GM23338 (cell line): ENCODE measurements at regions not wholly inside any gene's neighbourhood (a gene's known extent, or its start where the extent isn't known, plus 50 kb on each side); places are given as distances from the start of the nearest gene placed in this dataset.

ENCODE experiments used
- ATAC-seq: fragments of 200-7000 bp; cut with Tn5 transposase; 3 replicates; pipeline ENCODE4 v1.9.1; 2020
- DNase-seq: peaks from one replicate; pipeline ENCODE4 v3.0.0-alpha.2; 2015; ENCODE audit warnings: low spot score
- H2AFZ ChIP-seq: fragments of 200-600 bp; sonication (generic); 2 replicates; pipeline ENCODE4 v1.8.0; 2016; ENCODE audit warnings: antibody characterized with exemption, mild to moderate bottlenecking, moderate library complexity
- H3F3A ChIP-seq: fragments of 200-600 bp; sonication (generic); replicated peaks from 2 replicates; pipeline ENCODE4 v1.8.0; 2017; ENCODE audit warnings: antibody characterized with exemption, mixed run types, low read depth
- H3K27ac ChIP-seq: fragments of 200-600 bp; sonication (generic); 2 replicates; pipeline ENCODE4 v1.6.1; 2016; ENCODE audit warnings: low read depth
- H3K27me3 ChIP-seq: fragments of 200-600 bp; sonication (generic); 2 replicates; pipeline ENCODE4 v1.8.0; 2016; ENCODE audit warnings: mild to moderate bottlenecking, mixed run types, moderate library complexity; ENCODE audit not compliant: insufficient read depth
- H3K36me3 ChIP-seq: fragments of 200-600 bp; sonication (generic); 2 replicates; pipeline ENCODE4 v1.8.0; 2016; ENCODE audit warnings: mild to moderate bottlenecking; ENCODE audit not compliant: insufficient read depth
- H3K4me1 ChIP-seq: fragments of 200-600 bp; sonication (generic); 2 replicates; pipeline ENCODE4 v1.8.0; 2016; ENCODE audit warnings: mild to moderate bottlenecking, moderate library complexity; ENCODE audit not compliant: insufficient read depth
- H3K4me2 ChIP-seq: fragments of 200-600 bp; sonication (generic); 2 replicates; pipeline ENCODE4 v1.7.1; 2017; ENCODE audit warnings: mixed run types
- H3K4me3 ChIP-seq: fragments of 200-600 bp; sonication (generic); 2 replicates; pipeline ENCODE4 v1.6.1; 2016; ENCODE audit warnings: mixed run types
- H3K79me2 ChIP-seq: fragments of 200-600 bp; sonication (generic); replicated peaks from 2 replicates; pipeline ENCODE4 v1.8.0; 2017; ENCODE audit warnings: mild to moderate bottlenecking; ENCODE audit not compliant: insufficient read depth
- H3K9me2 ChIP-seq: fragments of 200-600 bp; sonication (generic); 2 replicates; pipeline ENCODE4 v1.8.0; 2017; ENCODE audit not compliant: insufficient read depth
- H4K20me1 ChIP-seq: fragments of 200-600 bp; sonication (generic); replicated peaks from 2 replicates; pipeline ENCODE4 v1.8.0; 2017; ENCODE audit warnings: mild to moderate bottlenecking; ENCODE audit not compliant: insufficient read depth
- H3K27ac Mint-ChIP-seq: 2 replicates; pipeline ENCODE4 v1.8.0; 2020; ENCODE audit warnings: inconsistent platforms, mild to moderate bottlenecking, moderate library complexity, mixed read lengths
- H3K27me3 Mint-ChIP-seq: 3 replicates; pipeline ENCODE4 v1.8.0; 2022; ENCODE audit warnings: low read depth, mild to moderate bottlenecking, moderate library complexity, mixed read lengths, inconsistent platforms; ENCODE audit not compliant: insufficient read depth, poor library complexity
- H3K36me3 Mint-ChIP-seq: 3 replicates; pipeline ENCODE4 v1.8.0; 2021; ENCODE audit warnings: low read depth, mild to moderate bottlenecking, inconsistent platforms, moderate library complexity, mixed read lengths
- H3K4me1 Mint-ChIP-seq: 3 replicates; pipeline ENCODE4 v1.8.0; 2020; ENCODE audit warnings: mild to moderate bottlenecking, inconsistent platforms, mixed read lengths
- H3K4me3 Mint-ChIP-seq: 3 replicates; pipeline ENCODE4 v1.8.0; 2021; ENCODE audit warnings: moderate library complexity, mild to moderate bottlenecking, inconsistent platforms, mixed read lengths
- H3K9me3 Mint-ChIP-seq: 3 replicates; pipeline ENCODE4 v1.8.0; 2020; ENCODE audit warnings: moderate library complexity, mild to moderate bottlenecking, inconsistent platforms, mixed read lengths
- CTCF ChIP-seq, 2 experiments: fragments of 200-600 bp in 1 of 2; sonication (generic) in 1 of 2; conservative IDR thresholded peaks; 2 replicates each; pipeline versions ENCODE4 v1.5.1 to v1.6.1; 2016 to 2017; ENCODE audit warnings: antibody characterized with exemption in 2 of 2, low read depth in 2 of 2, mild to moderate bottlenecking in 2 of 2, moderate library complexity in 1 of 2
- EZH2 ChIP-seq: fragments of 200-600 bp; sonication (generic); IDR thresholded peaks from one replicate; pipeline ENCODE4 v1.8.0; 2017; ENCODE audit warnings: antibody characterized with exemption, mild to moderate bottlenecking, low read depth; ENCODE audit not compliant: unreplicated experiment
- EZH2phosphoT487 ChIP-seq: fragments of 200-600 bp; sonication (generic); IDR thresholded peaks from one replicate; pipeline ENCODE4 v1.8.1; 2018; ENCODE audit warnings: antibody characterized with exemption; ENCODE audit not compliant: unreplicated experiment
- JUNB ChIP-seq: IDR thresholded peaks from one replicate; pipeline ENCODE4 v1.6.1; 2016; ENCODE audit warnings: antibody characterized with exemption; ENCODE audit not compliant: unreplicated experiment
- POLR2AphosphoS5 ChIP-seq: IDR thresholded peaks from 2 replicates; pipeline ENCODE4 v1.6.1; 2016; ENCODE audit warnings: antibody characterized with exemption, low read depth
- ZNF331 ChIP-seq: fragments of 250-450 bp; sonication (Bioruptor Pico); IDR thresholded peaks from 2 replicates; pipeline ENCODE4 v1.5.0; 2020; ENCODE audit warnings: low read depth, mild to moderate bottlenecking, moderate library complexity
- TF ChIP-seq, protein P1 (sequence below): fragments of 250-450 bp; sonication (Bioruptor Pico); IDR thresholded peaks from 2 replicates; pipeline ENCODE4 v1.5.0; 2020; ENCODE audit warnings: mild to moderate bottlenecking, moderate library complexity

DNA sequence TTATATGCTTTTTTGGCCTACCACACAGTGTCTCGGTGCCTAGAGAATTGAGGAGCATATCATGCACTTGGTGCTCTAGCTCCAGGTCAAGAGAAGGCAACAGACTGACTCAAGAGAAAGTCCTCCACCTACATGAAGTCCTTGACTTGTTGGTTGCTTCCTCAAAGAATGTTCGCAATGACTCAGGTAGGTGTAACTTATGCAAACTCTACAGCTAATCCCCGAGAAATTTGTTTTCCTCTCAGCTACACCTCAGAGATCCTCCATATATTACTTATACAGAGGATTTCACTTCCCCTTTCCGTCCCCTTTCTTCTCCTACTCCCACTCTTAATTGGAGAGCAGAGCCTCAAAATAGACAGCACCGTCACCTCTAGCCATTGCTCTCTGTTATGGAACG is 1013.1 kb downstream of the KCNMA1 start (continued):
- TF ChIP-seq, protein P1, sequence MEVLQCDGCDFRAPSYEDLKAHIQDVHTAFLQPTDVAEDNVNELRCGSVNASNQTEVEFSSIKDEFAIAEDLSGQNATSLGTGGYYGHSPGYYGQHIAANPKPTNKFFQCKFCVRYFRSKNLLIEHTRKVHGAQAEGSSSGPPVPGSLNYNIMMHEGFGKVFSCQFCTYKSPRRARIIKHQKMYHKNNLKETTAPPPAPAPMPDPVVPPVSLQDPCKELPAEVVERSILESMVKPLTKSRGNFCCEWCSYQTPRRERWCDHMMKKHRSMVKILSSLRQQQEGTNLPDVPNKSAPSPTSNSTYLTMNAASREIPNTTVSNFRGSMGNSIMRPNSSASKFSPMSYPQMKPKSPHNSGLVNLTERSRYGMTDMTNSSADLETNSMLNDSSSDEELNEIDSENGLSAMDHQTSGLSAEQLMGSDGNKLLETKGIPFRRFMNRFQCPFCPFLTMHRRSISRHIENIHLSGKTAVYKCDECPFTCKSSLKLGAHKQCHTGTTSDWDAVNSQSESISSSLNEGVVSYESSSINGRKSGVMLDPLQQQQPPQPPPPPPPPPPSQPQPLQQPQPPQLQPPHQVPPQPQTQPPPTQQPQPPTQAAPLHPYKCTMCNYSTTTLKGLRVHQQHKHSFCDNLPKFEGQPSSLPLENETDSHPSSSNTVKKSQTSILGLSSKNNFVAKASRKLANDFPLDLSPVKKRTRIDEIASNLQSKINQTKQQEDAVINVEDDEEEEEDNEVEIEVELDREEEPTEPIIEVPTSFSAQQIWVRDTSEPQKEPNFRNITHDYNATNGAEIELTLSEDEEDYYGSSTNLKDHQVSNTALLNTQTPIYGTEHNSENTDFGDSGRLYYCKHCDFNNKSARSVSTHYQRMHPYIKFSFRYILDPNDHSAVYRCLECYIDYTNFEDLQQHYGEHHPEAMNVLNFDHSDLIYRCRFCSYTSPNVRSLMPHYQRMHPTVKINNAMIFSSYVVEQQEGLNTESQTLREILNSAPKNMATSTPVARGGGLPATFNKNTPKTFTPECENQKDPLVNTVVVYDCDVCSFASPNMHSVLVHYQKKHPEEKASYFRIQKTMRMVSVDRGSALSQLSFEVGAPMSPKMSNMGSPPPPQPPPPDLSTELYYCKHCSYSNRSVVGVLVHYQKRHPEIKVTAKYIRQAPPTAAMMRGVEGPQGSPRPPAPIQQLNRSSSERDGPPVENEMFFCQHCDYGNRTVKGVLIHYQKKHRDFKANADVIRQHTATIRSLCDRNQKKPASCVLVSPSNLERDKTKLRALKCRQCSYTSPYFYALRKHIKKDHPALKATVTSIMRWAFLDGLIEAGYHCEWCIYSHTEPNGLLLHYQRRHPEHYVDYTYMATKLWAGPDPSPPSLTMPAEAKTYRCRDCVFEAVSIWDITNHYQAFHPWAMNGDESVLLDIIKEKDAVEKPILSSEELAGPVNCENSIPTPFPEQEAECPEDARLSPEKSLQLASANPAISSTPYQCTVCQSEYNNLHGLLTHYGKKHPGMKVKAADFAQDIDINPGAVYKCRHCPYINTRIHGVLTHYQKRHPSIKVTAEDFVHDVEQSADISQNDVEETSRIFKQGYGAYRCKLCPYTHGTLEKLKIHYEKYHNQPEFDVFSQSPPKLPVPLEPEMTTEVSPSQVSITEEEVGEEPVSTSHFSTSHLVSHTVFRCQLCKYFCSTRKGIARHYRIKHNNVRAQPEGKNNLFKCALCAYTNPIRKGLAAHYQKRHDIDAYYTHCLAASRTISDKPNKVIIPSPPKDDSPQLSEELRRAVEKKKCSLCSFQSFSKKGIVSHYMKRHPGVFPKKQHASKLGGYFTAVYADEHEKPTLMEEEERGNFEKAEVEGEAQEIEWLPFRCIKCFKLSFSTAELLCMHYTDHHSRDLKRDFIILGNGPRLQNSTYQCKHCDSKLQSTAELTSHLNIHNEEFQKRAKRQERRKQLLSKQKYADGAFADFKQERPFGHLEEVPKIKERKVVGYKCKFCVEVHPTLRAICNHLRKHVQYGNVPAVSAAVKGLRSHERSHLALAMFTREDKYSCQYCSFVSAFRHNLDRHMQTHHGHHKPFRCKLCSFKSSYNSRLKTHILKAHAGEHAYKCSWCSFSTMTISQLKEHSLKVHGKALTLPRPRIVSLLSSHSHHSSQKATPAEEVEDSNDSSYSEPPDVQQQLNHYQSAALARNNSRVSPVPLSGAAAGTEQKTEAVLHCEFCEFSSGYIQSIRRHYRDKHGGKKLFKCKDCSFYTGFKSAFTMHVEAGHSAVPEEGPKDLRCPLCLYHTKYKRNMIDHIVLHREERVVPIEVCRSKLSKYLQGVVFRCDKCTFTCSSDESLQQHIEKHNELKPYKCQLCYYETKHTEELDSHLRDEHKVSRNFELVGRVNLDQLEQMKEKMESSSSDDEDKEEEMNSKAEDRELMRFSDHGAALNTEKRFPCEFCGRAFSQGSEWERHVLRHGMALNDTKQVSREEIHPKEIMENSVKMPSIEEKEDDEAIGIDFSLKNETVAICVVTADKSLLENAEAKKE (CRISPR knock-in tag): no peak
- no peak for TF ChIP-seq ZNF331
- TF ChIP-seq POLR2AphosphoS5: no peak

GRCh38 chr10:76621886-76622620 is 1015.6 kb downstream of the KCNMA1 start:
- TF ChIP-seq EZH2phosphoT487: no peak
- TF ChIP-seq ZNF331: no peak
- TF ChIP-seq CTCF (conservative IDR thresholded peaks at IDR 0.05; ENCODE audit: low read depth in 2 of 2): no peak
- TF ChIP-seq JUNB: no peak
- TF ChIP-seq EZH2: no peak
- TF ChIP-seq POLR2AphosphoS5: no peak
- ATAC-seq (no peak), DNase-seq (no peak)
- Histone ChIP-seq H3K9me2 (peaks cover 10% of the 10 kb centered on the region), H3K27me3 (no peaks in the 10 kb centered on the region), H3F3A (no peaks in the 10 kb centered on the region), H3K27ac (no peak overlapping the region), H3K36me3 (no peaks in the 10 kb centered on the region), H3K4me1 (no peaks in the 10 kb centered on the region), H4K20me1 (no peaks in the 10 kb centered on the region), H3K79me2 (no peaks in the 10 kb centered on the region), H3K4me2 (no peak overlapping the region), H2AFZ (no peak overlapping the region), H3K4me3 (no peak overlapping the region)
- Mint-ChIP-seq H3K4me1 (no peaks in the 10 kb centered on the region), H3K36me3 (peaks cover 6% of the 10 kb centered on the region; the same call in 2 of the 3 replicates), H3K27me3 (peaks cover 2% of the 10 kb centered on the region), H3K27ac (no peak overlapping the region), H3K9me3 (peaks cover 13% of the 10 kb centered on the region), H3K4me3 (no peak overlapping the region)
